IgD-negative memory B cell (primary cell): ENCODE measurements at regions not wholly inside any gene's neighbourhood (a gene's known extent, or its start where the extent isn't known, plus 50 kb on each side); places are given as distances from the start of the nearest gene placed in this dataset.
"Not testable (repeated sequence)": the region's sequence is repeated elsewhere in the genome, so short reads cannot be mapped to it uniquely, and the experiment has no call there.

Experiments used
- H3K27ac Mint-ChIP-seq, 3 donors: one replicate each; pipeline ENCODE4 v1.8.0; 2020 to 2022; ENCODE audit warnings: mild to moderate bottlenecking in 3 of 3, mixed read lengths in 3 of 3, moderate library complexity in 1 of 3
- H3K27me3 Mint-ChIP-seq: one replicate; pipeline ENCODE4 v1.8.0; 2021; ENCODE audit warnings: mixed read lengths
- H3K36me3 Mint-ChIP-seq: one replicate; pipeline ENCODE4 v1.8.0; 2020; ENCODE audit warnings: mild to moderate bottlenecking, mixed read lengths
- H3K4me1 Mint-ChIP-seq, 3 donors: one replicate each; pipeline ENCODE4 v1.8.0; 2020 to 2022; ENCODE audit warnings: mixed read lengths in 3 of 3, mild to moderate bottlenecking in 1 of 3
- H3K4me3 Mint-ChIP-seq, 4 donors: one replicate each; pipeline ENCODE4 v1.8.0; 2020 to 2022; ENCODE audit warnings: mild to moderate bottlenecking in 4 of 4, mixed read lengths in 4 of 4, moderate library complexity in 3 of 4
- H3K9me3 Mint-ChIP-seq, 3 donors: one replicate each; pipeline ENCODE4 v1.8.0; 2020 to 2021; ENCODE audit warnings: mixed read lengths in 3 of 3, mild to moderate bottlenecking in 1 of 3

- Mint-ChIP-seq H3K4me1 (no peaks in the 10 kb centered on the region), H3K36me3 (no peaks in the 10 kb centered on the region), H3K9me3 (peaks cover 2 to 7% (median 3%) of the 10 kb centered on the region in 3 donors), H3K27ac (no peak overlapping the region), H3K27me3 (no peaks in the 10 kb centered on the region), H3K4me3 (no peak overlapping the region)
Observed at GRCh38 chr13:80516818-80517348, 176.0 kb upstream of the SPRY2 start.

GRCh38 chr13:80515296-80515695, 174.4 kb upstream of the SPRY2 start:
- no peak overlapping the region for H3K27ac Mint-ChIP-seq
- H3K27me3 Mint-ChIP-seq, result no peaks in the 10 kb centered on the region
- no peaks in the 10 kb centered on the region for H3K4me1 Mint-ChIP-seq
- H3K9me3 Mint-ChIP-seq, result peaks cover 0 to 7% (median 3%) of the 10 kb centered on the region in 3 donors
- no peaks in the 10 kb centered on the region for H3K36me3 Mint-ChIP-seq
- no peak overlapping the region for H3K4me3 Mint-ChIP-seq

GRCh38 chr13:80513196-80513595, 172.3 kb upstream of the SPRY2 start:
- H3K27ac Mint-ChIP-seq, result no peak overlapping the region
- no peaks in the 10 kb centered on the region for H3K36me3 Mint-ChIP-seq

GRCh38 chr13:80510686-80511085, 169.8 kb upstream of the SPRY2 start:
- H3K4me1 Mint-ChIP-seq, result no peaks in the 10 kb centered on the region
- H3K27ac Mint-ChIP-seq, result no peak overlapping the region
- H3K4me3 Mint-ChIP-seq, result no peak overlapping the region
- peaks cover 0 to 9% (median 2%) of the 10 kb centered on the region in 3 donors for H3K9me3 Mint-ChIP-seq
- H3K27me3 Mint-ChIP-seq, result no peaks in the 10 kb centered on the region
- no peaks in the 10 kb centered on the region for H3K36me3 Mint-ChIP-seq

More at GRCh38 chr13:80513196-80513595, 172.3 kb upstream of the SPRY2 start:
- Mint-ChIP-seq H3K27me3 (no peaks in the 10 kb centered on the region), H3K4me3 (no peak overlapping the region), H3K4me1 (no peaks in the 10 kb centered on the region), H3K9me3 (peaks cover 0 to 4% (median 3%) of the 10 kb centered on the region in 3 donors)

- no peaks in the 10 kb centered on the region for H3K27me3 Mint-ChIP-seq
- H3K4me1 Mint-ChIP-seq, result no peaks in the 10 kb centered on the region
- H3K36me3 Mint-ChIP-seq, result no peaks in the 10 kb centered on the region
- peaks cover 0 to 14% (median 3%) of the 10 kb centered on the region in 3 donors for H3K9me3 Mint-ChIP-seq
- no peak overlapping the region for H3K4me3 Mint-ChIP-seq
- no peak overlapping the region for H3K27ac Mint-ChIP-seq
Observed at GRCh38 chr13:80509264-80509663, 168.3 kb upstream of the SPRY2 start.

- Mint-ChIP-seq H3K4me1 (no peaks in the 10 kb centered on the region), H3K27ac (no peak overlapping the region), H3K27me3 (no peaks in the 10 kb centered on the region)
Observed at GRCh38 chr13:80508031-80508430, 167.1 kb upstream of the SPRY2 start.

GRCh38 chr13:80504453-80504852, 163.5 kb upstream of the SPRY2 start:
- no peak overlapping the region for H3K4me3 Mint-ChIP-seq
- no peaks in the 10 kb centered on the region for H3K4me1 Mint-ChIP-seq
- peaks cover 0 to 17% (median 2%) of the 10 kb centered on the region in 3 donors for H3K9me3 Mint-ChIP-seq
- H3K36me3 Mint-ChIP-seq, result no peaks in the 10 kb centered on the region
- peak overlapping the region in 1 of 3 donors; percentile 3 for H3K27ac Mint-ChIP-seq
- H3K27me3 Mint-ChIP-seq, result no peaks in the 10 kb centered on the region

More at GRCh38 chr13:80508031-80508430, 167.1 kb upstream of the SPRY2 start:
- Mint-ChIP-seq H3K9me3 (peaks cover 0 to 17% (median 3%) of the 10 kb centered on the region in 3 donors), H3K4me3 (no peak overlapping the region), H3K36me3 (no peaks in the 10 kb centered on the region)

GRCh38 chr13:80502359-80502758, 161.4 kb upstream of the SPRY2 start:
- no peaks in the 10 kb centered on the region for H3K4me1 Mint-ChIP-seq
- H3K4me3 Mint-ChIP-seq, result no peak overlapping the region

GRCh38 chr13:80501556-80501955, 160.6 kb upstream of the SPRY2 start:
- Mint-ChIP-seq H3K27ac (no peak overlapping the region), H3K4me1 (no peaks in the 10 kb centered on the region), H3K27me3 (no peaks in the 10 kb centered on the region), H3K9me3 (peaks cover 0 to 12% (median 2%) of the 10 kb centered on the region in 3 donors), H3K36me3 (no peaks in the 10 kb centered on the region), H3K4me3 (no peak overlapping the region)

More at GRCh38 chr13:80502359-80502758, 161.4 kb upstream of the SPRY2 start:
- H3K27me3 Mint-ChIP-seq, result no peaks in the 10 kb centered on the region
- no peak overlapping the region for H3K27ac Mint-ChIP-seq
- H3K36me3 Mint-ChIP-seq, result no peaks in the 10 kb centered on the region
- peaks cover 0 to 17% (median 2%) of the 10 kb centered on the region in 3 donors for H3K9me3 Mint-ChIP-seq

GRCh38 chr13:80499536-80500290, 158.8 kb upstream of the SPRY2 start:
- Mint-ChIP-seq H3K27ac (no peak overlapping the region), H3K4me3 (no peak overlapping the region), H3K4me1 (no peaks in the 10 kb centered on the region), H3K9me3 (peaks cover 0 to 7% (median 2%) of the 10 kb centered on the region in 3 donors), H3K27me3 (no peaks in the 10 kb centered on the region), H3K36me3 (no peaks in the 10 kb centered on the region)

GRCh38 chr13:80498433-80498832, 157.5 kb upstream of the SPRY2 start:
- Mint-ChIP-seq H3K9me3 (no peaks in the 10 kb centered on the region), H3K4me1 (no peaks in the 10 kb centered on the region), H3K27ac (no peak overlapping the region), H3K27me3 (no peaks in the 10 kb centered on the region), H3K4me3 (no peak overlapping the region), H3K36me3 (no peaks in the 10 kb centered on the region)

- H3K36me3 Mint-ChIP-seq, result no peaks in the 10 kb centered on the region
- H3K4me3 Mint-ChIP-seq, result no peak overlapping the region
- no peaks in the 10 kb centered on the region for H3K9me3 Mint-ChIP-seq
- H3K4me1 Mint-ChIP-seq, result no peaks in the 10 kb centered on the region
- H3K27me3 Mint-ChIP-seq, result no peaks in the 10 kb centered on the region
- no peak overlapping the region for H3K27ac Mint-ChIP-seq
Observed at GRCh38 chr13:80497978-80498377, 157.1 kb upstream of the SPRY2 start.

- H3K9me3 Mint-ChIP-seq, result peaks cover 0 to 2% (median 0%) of the 10 kb centered on the region in 3 donors
- no peak overlapping the region for H3K27ac Mint-ChIP-seq
- H3K4me1 Mint-ChIP-seq, result no peaks in the 10 kb centered on the region
- no peaks in the 10 kb centered on the region for H3K36me3 Mint-ChIP-seq
- no peak overlapping the region for H3K4me3 Mint-ChIP-seq
- H3K27me3 Mint-ChIP-seq, result no peaks in the 10 kb centered on the region
Observed at GRCh38 chr13:80497439-80497838, 156.5 kb upstream of the SPRY2 start.

- Mint-ChIP-seq H3K27me3 (no peaks in the 10 kb centered on the region), H3K36me3 (no peaks in the 10 kb centered on the region), H3K4me3 (no peak overlapping the region), H3K9me3 (peaks cover 0 to 2% (median 0%) of the 10 kb centered on the region in 3 donors), H3K27ac (no peak overlapping the region), H3K4me1 (no peaks in the 10 kb centered on the region)
Observed at GRCh38 chr13:80496721-80497397, 155.9 kb upstream of the SPRY2 start.

GRCh38 chr13:80490491-80490943, 149.6 kb upstream of the SPRY2 start:
- not testable (repeated sequence) for H3K9me3 Mint-ChIP-seq, H3K27me3 Mint-ChIP-seq, H3K4me1 Mint-ChIP-seq, H3K27ac Mint-ChIP-seq, H3K4me3 Mint-ChIP-seq, H3K36me3 Mint-ChIP-seq
